ENCODE measurements at regions not wholly inside any gene's neighbourhood (a gene's known extent, or its start where the extent isn't known, plus 50 kb on each side); places are given as distances from the start of the nearest gene placed in this dataset.

- TF ChIP-seq EZH2phosphoT487 (IDR thresholded peaks at IDR 0.05), result no peak
- Histone ChIP-seq H3K4me2 (no peak overlapping the region), H2AFZ (replicated peaks) (no peak overlapping the region), H3K4me1 (no peaks in the 10 kb centered on the region), H3K9me3 (ENCODE audit: low read depth) (no peaks in the 10 kb centered on the region), H4K20me1 (ENCODE audit: low read depth) (no peaks in the 10 kb centered on the region), H3K9ac (no peak overlapping the region), H3K4me3 (no peak overlapping the region), H3F3A (ENCODE audit: low read depth) (no peaks in the 10 kb centered on the region), H3K27me3 (no peaks in the 10 kb centered on the region), H3K27ac (no peak overlapping the region), H3K36me3 (no peaks in the 10 kb centered on the region), H3K79me2 (ENCODE audit: low read depth) (no peaks in the 10 kb centered on the region)
- no peak overlapping the region for H3K4me3 Mint-ChIP-seq
- no peak for DNase-seq (ENCODE audit: low spot score)
- no peak overlapping the region for H3K27ac Mint-ChIP-seq
- peaks cover 11% of the 10 kb centered on the region for H3K4me1 Mint-ChIP-seq
- peaks cover 7% of the 10 kb centered on the region for H3K27me3 Mint-ChIP-seq (ENCODE audit: insufficient read depth, low read depth)
- peaks cover 4% of the 10 kb centered on the region for H3K9me3 Mint-ChIP-seq
- H3K36me3 Mint-ChIP-seq, result no peaks in the 10 kb centered on the region
Observed at GRCh38 chr1:58256546-58256945, 290.0 kb downstream of the OMA1 start.

GRCh38 chr1:58256041-58256440 is 290.5 kb downstream of the OMA1 start:
- peaks cover 7% of the 10 kb centered on the region for H3K27me3 Mint-ChIP-seq (ENCODE audit: insufficient read depth, low read depth)
- Histone ChIP-seq H3K27ac (no peak overlapping the region), H3K27me3 (no peaks in the 10 kb centered on the region), H2AFZ (replicated peaks) (no peak overlapping the region), H3K9ac (no peak overlapping the region), H3K36me3 (no peaks in the 10 kb centered on the region), H3K9me3 (ENCODE audit: low read depth) (no peaks in the 10 kb centered on the region), H3K4me3 (no peak overlapping the region), H3K79me2 (ENCODE audit: low read depth) (no peaks in the 10 kb centered on the region), H3K4me1 (no peaks in the 10 kb centered on the region), H4K20me1 (ENCODE audit: low read depth) (no peaks in the 10 kb centered on the region), H3K4me2 (no peak overlapping the region), H3F3A (ENCODE audit: low read depth) (peaks cover 4% of the 10 kb centered on the region)
- H3K36me3 Mint-ChIP-seq, result no peaks in the 10 kb centered on the region
- peaks cover 16% of the 10 kb centered on the region for H3K4me1 Mint-ChIP-seq
- no peak overlapping the region for H3K27ac Mint-ChIP-seq
- H3K9me3 Mint-ChIP-seq, result peaks cover 4% of the 10 kb centered on the region
- TF ChIP-seq EZH2 (IDR thresholded peaks at IDR 0.05) (no peak), EZH2phosphoT487 (IDR thresholded peaks at IDR 0.05) (no peak), CTCF (IDR thresholded peaks at IDR 0.05) (no peak)
- no peak for DNase-seq (ENCODE audit: low spot score)
- no peak overlapping the region for H3K4me3 Mint-ChIP-seq

- Mint-ChIP-seq H3K27me3 (ENCODE audit: insufficient read depth, low read depth) (peaks cover 7% of the 10 kb centered on the region), H3K27ac (no peak overlapping the region), H3K9me3 (peaks cover 4% of the 10 kb centered on the region), H3K36me3 (no peaks in the 10 kb centered on the region), H3K4me3 (no peak overlapping the region), H3K4me1 (peaks cover 16% of the 10 kb centered on the region)
- H2AFZ ChIP-seq (replicated peaks), result no peak overlapping the region
- no peaks in the 10 kb centered on the region for H3K36me3 ChIP-seq
- H3F3A ChIP-seq (ENCODE audit: low read depth), result peaks cover 12% of the 10 kb centered on the region
- no peaks in the 10 kb centered on the region for H4K20me1 ChIP-seq (ENCODE audit: low read depth)
- H3K4me2 ChIP-seq, result no peak overlapping the region
- no peak overlapping the region for H3K9ac ChIP-seq
- H3K79me2 ChIP-seq (ENCODE audit: low read depth), result no peaks in the 10 kb centered on the region
- no peaks in the 10 kb centered on the region for H3K4me1 ChIP-seq
- no peak overlapping the region for H3K27ac ChIP-seq
- no peak for TF ChIP-seq EZH2 (IDR thresholded peaks at IDR 0.05)
- no peak for TF ChIP-seq CTCF (IDR thresholded peaks at IDR 0.05)
- no peak for TF ChIP-seq EZH2phosphoT487 (IDR thresholded peaks at IDR 0.05)
- DNase-seq (ENCODE audit: low spot score), result no peak
- H3K9me3 ChIP-seq (ENCODE audit: low read depth), result no peaks in the 10 kb centered on the region
- no peaks in the 10 kb centered on the region for H3K27me3 ChIP-seq
- no peak overlapping the region for H3K4me3 ChIP-seq
Observed at GRCh38 chr1:58255192-58255591, 291.3 kb downstream of the OMA1 start.

- H3K79me2 ChIP-seq (ENCODE audit: low read depth), result peaks cover 17% of the 10 kb centered on the region
- H3K4me3 ChIP-seq, result no peak overlapping the region
- Mint-ChIP-seq H3K4me3 (peak overlapping the region; percentile 93), H3K9me3 (peaks cover 4% of the 10 kb centered on the region), H3K27ac (no peak overlapping the region), H3K36me3 (no peaks in the 10 kb centered on the region), H3K4me1 (peaks cover 25% of the 10 kb centered on the region), H3K27me3 (ENCODE audit: insufficient read depth, low read depth) (peaks cover 7% of the 10 kb centered on the region)
- H3F3A ChIP-seq (ENCODE audit: low read depth), result peaks cover 24% of the 10 kb centered on the region
- no peaks in the 10 kb centered on the region for H3K36me3 ChIP-seq
- H3K4me1 ChIP-seq, result peaks cover 17% of the 10 kb centered on the region
- H2AFZ ChIP-seq (replicated peaks), result no peak overlapping the region
- peaks cover 23% of the 10 kb centered on the region for H3K27me3 ChIP-seq
- no peak overlapping the region for H3K9ac ChIP-seq
- H3K9me3 ChIP-seq (ENCODE audit: low read depth), result no peaks in the 10 kb centered on the region
- peak; percentile 61 for DNase-seq (ENCODE audit: low spot score)
- no peak overlapping the region for H3K27ac ChIP-seq
- TF ChIP-seq CTCF (IDR thresholded peaks at IDR 0.05), result peak; percentile 48
- TF ChIP-seq EZH2 (IDR thresholded peaks at IDR 0.05), result no peak
- no peak overlapping the region for H3K4me2 ChIP-seq
- peaks cover 8% of the 10 kb centered on the region for H4K20me1 ChIP-seq (ENCODE audit: low read depth)
Observed at GRCh38 chr1:58251430-58252073, 295.0 kb downstream of the OMA1 start.

Data from neural progenitor cell (in vitro differentiated cells).